KOPT-K1 (cell line): ENCODE measurements at regions not wholly inside any gene's neighbourhood (a gene's known extent, or its start where the extent isn't known, plus 50 kb on each side); places are given as distances from the start of the nearest gene placed in this dataset.
"Not testable (repeated sequence)": the region's sequence is repeated elsewhere in the genome, so short reads cannot be mapped to it uniquely, and the experiment has no call there.

Experiments used
- H3K27ac ChIP-seq: fragments of 200-600 bp; sonication (generic); 2 replicates; pipeline ENCODE4 v1.5.1; 2016; ENCODE audit warnings: antibody characterized with exemption, mild to moderate bottlenecking, low read depth, low read length; ENCODE audit not compliant: poor library complexity, severe bottlenecking
- H3K36me3 ChIP-seq: fragments of 200-600 bp; sonication (generic); 2 replicates; pipeline ENCODE4 v1.5.1; 2017; ENCODE audit warnings: antibody characterized with exemption, mild to moderate bottlenecking, low read length, moderate library complexity; ENCODE audit not compliant: insufficient read depth
- H3K9me3 ChIP-seq: fragments of 200-600 bp; sonication (generic); 2 replicates; pipeline ENCODE4 v1.5.1; 2017; ENCODE audit warnings: antibody characterized with exemption, low read length, mild to moderate bottlenecking; ENCODE audit not compliant: insufficient read depth, poor library complexity, severe bottlenecking

DNA sequence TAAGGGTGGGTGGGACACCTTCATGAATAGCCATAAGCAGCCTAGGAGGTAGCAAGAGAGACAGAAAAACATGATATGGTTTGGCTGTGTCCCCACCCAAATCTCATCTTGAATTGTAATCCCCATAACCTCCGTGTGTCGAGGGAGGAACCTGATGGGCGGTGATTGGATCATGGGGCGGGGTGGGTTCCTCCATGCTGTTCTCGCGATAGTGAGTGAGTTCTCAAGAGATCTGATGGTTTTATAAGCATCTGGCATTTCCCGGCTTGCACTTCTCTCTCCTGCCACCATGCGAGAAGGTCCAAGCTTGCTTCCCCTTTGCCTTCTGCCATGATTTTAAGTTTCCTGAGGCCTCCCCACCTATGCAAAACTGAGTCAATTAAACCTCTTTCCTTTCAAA is 259.1 kb upstream of the ERCC4 start:
- H3K9me3 ChIP-seq, result no peaks in the 10 kb centered on the region
- H3K36me3 ChIP-seq, result no peaks in the 10 kb centered on the region
- no peak overlapping the region for H3K27ac ChIP-seq

DNA sequence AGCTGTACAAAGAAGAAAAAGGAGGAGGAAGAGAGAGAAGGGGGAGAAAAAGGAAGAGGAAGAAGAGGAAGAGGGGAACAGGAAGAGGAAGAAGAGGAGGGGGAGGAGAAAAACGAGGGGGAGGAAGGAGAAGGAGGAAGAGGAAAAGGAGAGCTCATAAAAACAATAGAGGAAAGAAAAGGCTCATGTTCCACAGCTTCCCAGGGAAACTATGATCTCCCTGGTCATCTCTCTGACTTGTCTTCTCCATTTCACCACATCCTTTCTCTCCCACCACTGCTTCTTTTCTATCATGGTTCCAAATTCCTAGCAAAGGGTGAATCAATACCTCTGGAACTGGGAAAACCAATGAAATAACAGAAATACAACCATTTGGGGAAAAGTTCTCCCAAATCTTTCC is 254.1 kb upstream of the ERCC4 start:
- H3K9me3 ChIP-seq, result peaks cover 5% of the 10 kb centered on the region
- no peak overlapping the region for H3K27ac ChIP-seq
- H3K36me3 ChIP-seq, result no peaks in the 10 kb centered on the region

DNA sequence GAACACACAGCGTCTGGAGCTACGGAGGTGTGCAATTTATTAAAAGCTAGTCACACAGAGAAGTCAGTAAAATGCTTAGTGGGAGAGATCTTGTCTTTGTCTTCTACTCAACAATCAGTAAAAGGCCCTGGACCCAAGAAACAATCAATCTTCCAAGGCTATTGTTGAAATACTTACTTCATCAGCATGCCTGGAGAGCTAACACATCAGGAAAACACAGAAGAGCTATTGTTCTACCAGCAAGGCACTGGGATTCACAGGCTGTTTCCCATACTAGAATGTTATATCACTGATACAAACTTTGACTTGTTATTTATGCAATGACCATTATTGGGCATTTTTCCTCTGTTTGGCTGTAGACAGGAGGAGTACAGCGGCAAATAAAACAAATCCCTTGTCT is 247.8 kb upstream of the ERCC4 start:
- H3K27ac ChIP-seq, result no peak overlapping the region
- peaks cover 9% of the 10 kb centered on the region for H3K9me3 ChIP-seq
- no peaks in the 10 kb centered on the region for H3K36me3 ChIP-seq

DNA sequence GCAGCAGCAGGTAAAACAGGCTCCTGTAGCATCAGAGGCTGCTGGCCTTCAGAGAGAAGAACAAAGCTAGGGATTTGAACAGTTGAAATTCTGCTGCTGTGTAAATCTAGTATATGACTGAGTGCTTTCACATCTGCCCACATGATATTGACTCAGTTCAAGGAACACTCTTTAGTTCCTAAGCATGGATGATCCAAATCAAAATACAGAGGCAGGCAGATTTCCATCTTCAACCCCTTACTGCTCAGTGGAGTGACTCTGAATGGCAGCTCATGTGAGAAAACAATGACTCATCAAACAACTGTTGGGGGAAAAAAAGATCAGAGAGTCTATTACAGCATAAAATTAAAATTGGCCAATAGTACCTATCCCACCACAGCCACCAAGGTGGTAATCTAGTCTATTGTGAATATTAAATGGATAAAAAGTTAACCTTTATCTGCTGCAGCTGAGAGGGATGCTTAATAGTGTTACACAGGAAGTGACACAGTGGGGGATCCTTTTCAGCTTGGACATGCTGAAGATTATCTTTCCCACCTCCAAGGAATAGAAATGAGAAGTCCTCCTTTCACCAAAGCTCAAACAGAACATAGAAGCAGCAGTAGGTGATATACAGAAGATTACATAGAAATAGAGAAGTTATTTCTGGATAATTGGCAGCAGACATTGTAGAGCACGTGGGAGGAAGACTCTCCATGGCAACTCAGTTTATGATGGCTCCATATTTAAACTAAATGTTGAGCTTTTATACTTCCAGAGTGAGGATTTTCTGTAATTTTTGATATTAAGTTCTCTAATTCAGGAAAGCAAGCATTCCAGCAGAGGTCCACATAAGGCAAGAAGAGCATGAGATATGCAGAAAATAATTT is 239.7 kb upstream of the ERCC4 start:
- Histone ChIP-seq H3K27ac (no peak overlapping the region), H3K9me3 (no peaks in the 10 kb centered on the region), H3K36me3 (no peaks in the 10 kb centered on the region)

DNA sequence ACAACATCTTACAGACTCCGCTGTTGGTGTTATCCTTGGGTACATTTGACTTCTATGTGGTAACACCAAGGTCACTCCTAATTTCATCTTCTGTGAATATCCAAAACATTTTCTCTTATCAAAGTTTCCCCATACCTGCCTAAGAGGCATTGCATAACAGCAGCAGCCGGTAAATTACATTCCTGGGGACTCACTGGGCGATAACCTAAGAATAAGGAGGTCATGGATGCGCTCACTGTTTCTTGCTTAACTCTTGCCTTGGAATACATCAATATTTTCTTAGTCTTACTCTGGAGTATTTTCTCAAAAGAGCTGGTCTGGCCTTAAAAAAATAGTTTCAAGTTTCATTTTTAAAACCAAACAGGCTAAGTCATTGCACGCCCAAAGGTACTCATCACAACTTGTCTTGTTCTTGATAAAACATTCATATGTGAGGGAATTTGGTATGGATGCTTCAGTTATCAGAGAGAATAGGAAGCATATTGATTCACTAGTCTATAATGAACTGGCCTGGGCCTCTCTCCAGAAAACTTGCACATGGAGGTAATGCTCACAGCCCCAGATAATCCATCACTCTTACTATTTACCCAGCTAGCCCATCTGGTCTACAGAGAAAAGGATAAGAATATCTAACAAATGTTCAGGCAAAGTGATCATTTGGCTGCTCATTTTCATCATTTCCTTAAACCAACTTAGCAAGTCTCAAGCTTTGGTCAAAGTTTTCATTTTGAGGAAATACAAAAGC is 235.0 kb upstream of the ERCC4 start:
- Histone ChIP-seq H3K27ac (no peak overlapping the region), H3K9me3 (no peaks in the 10 kb centered on the region), H3K36me3 (no peaks in the 10 kb centered on the region)

DNA sequence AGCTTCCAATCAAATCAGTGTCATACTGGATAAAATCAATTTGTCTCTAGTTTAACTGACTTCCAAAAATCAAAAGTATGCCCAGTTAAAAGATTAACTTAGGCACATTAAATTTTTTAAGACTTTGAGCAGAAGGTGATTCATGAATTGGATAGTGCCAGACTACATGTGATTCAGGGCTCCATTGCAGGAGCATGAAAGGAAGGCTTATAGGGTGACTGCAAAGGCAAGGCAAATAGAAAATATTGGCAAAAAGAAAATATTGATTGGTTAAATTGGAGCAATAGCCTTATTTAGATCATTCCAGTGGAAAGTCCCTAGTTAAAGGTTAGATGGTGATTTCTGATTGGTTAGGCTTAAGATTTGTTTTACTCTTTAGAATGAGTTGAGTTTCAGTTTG is 223.9 kb upstream of the ERCC4 start:
- H3K27ac ChIP-seq, result no peak overlapping the region
- H3K9me3 ChIP-seq, result peaks cover 24% of the 10 kb centered on the region
- no peaks in the 10 kb centered on the region for H3K36me3 ChIP-seq

DNA sequence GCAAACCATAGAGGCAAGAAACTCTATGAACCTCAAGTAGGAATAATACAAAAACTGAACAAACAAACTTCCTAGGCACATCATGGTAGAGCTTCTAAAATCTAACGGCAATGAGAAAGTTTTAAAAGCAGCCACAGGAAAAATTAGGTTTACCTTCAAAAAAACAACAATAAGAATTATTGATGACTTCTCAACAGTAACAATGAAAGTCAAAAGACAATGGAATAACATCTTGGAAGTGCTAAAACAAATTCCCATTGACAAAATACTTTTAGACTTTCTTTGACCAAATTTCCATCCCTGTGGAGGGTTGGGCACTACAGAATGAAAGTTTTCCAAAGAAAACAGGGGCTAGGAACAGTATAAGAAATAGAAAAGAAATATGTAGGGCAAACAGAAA is 222.9 kb upstream of the ERCC4 start:
- Histone ChIP-seq H3K9me3 (peaks cover 23% of the 10 kb centered on the region), H3K36me3 (no peaks in the 10 kb centered on the region), H3K27ac (no peak overlapping the region)

DNA sequence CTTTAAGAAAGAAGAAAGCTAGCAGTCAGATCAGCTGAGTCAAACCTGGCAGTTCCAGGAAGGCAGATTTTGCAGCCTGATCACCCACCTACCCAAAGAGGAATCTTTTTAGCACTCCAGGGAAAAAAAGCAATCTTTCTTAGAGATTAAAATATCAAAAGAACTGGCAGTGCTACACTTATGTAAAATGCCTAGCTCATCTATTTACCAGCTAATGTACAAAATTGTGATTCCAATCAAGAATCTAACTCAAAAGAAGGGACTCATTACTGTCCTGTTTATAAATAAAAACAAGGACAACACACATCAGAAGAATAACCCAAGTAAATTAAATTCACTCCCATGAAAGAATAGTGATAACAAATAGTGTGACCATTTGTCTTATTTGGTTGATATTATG is 222.4 kb upstream of the ERCC4 start:
- H3K36me3 ChIP-seq, result no peaks in the 10 kb centered on the region
- H3K27ac ChIP-seq, result no peak overlapping the region
- peaks cover 17% of the 10 kb centered on the region for H3K9me3 ChIP-seq

DNA sequence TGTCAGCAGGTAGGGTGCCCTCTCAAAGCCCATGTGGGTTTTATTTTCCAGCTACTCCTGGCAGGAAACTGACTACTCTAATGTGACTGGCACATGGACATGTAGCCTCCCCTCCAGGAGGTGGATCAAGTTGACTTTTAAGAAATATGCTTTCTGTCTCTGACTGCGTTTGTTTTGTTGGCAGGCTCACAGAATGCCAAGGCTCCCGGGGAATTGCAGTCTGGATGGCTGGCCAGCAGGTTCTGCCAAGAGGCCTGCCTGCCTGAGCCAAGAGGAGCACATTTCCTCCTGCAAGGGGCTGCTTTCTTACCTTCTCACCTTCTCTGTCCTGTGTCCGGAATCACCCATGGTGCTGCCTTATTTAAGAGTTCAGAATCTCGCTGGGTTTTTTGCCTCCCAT is 217.3 kb upstream of the ERCC4 start:
- Histone ChIP-seq H3K27ac (no peak overlapping the region), H3K36me3 (no peaks in the 10 kb centered on the region), H3K9me3 (peaks cover under 1% of the 10 kb centered on the region)

DNA sequence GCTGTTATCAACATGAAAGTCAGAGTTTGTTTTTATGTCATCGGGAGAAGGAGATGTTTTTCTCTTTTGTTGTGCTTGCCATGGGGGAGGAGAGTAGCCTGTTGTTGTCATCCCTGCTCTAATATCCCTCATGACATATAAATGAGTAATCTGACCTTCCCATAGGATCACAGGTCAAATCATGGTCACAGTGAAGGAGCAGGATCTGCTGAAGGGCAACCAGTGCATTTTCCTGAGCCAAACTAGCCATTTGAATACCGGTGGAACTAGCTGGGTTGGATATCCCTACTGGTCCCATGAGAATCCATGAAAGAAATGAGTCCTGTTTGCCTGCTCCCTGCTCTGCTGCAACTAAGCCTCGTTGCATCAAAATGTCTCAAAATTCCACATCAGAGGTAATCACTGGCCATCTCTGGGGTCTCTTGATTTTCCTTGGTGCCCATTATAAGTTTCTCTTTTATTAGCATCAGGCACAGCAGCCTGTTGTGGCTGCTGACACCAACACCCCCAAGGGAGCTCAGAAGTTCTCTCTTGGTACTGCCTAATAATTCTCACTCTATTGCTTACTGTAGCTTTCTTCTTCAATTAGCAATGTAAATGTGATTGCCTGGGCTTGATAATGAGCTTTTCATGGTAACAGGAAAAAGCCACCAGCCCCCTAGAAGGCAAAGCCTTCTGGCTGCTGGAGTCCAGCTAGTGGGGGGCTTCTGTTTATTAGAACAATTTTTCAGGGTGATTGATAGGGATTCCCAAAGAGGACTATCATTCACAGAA is 211.4 kb upstream of the ERCC4 start:
- H3K27ac ChIP-seq, result no peak overlapping the region
- no peaks in the 10 kb centered on the region for H3K36me3 ChIP-seq
- H3K9me3 ChIP-seq, result no peaks in the 10 kb centered on the region

DNA sequence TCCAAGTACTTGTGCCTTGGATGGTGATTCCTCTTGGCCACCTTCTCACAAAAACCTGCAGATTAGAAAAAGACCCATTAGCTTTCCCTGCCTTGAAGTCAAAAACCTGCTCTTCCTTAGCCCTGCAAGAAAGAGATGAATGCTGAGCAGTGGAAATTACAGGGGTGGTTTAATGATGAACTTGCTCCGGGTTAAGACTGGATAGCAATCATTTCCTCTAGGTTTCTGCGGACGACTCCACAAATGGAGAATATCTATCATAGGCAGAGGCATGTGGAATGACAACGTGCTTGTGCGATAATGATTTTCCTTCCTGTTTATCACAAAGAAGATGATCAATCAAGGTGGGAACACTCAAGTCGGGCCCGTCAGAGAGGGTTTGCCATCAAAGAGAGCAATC is 201.2 kb upstream of the ERCC4 start:
- no peaks in the 10 kb centered on the region for H3K36me3 ChIP-seq
- H3K27ac ChIP-seq, result no peak overlapping the region
- H3K9me3 ChIP-seq, result no peaks in the 10 kb centered on the region

DNA sequence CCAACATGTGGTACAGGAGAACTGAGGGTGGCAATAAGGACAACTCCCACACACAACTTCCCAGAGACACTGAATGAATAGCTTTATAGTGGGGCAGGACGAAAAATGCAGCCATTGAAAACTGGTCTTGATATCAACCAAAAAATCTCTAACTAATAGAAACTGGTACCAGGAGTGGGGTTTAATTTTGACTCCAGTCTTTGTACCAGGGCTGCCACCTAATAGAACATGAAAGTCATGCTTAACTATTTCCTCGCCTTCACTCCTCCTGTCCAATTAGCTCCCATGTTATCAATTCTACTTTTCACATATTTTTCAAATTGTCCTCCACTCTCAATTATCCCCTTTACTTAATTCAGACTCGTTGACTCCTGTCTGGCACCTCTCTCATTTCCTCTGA is 192.0 kb upstream of the ERCC4 start:
- Histone ChIP-seq H3K36me3 (no peaks in the 10 kb centered on the region), H3K27ac (no peak overlapping the region)

DNA sequence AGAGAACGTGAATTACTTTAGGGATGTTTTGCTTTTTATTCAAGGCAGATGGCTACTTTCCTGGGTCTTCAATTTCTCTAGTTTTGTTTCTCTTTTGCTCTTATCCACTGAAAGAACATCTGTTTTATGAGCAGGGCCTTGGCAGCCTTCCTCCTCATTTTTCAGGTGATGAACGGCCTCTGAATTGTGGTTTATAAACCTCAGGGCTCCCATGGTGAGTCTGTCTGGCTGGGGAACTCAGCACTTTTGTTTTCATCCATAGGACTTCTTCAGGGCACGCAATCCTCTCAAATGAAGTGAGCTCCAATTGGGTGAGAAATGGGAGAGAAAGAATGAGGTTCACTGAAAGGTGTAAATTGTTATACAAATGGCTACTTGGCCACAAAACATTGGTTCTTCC is 186.4 kb upstream of the ERCC4 start:
- Histone ChIP-seq H3K27ac (no peak overlapping the region), H3K9me3 (no peaks in the 10 kb centered on the region)

More for the DNA sequence above, 192.0 kb upstream of the ERCC4 start:
- H3K9me3 ChIP-seq, result peaks cover 11% of the 10 kb centered on the region

DNA sequence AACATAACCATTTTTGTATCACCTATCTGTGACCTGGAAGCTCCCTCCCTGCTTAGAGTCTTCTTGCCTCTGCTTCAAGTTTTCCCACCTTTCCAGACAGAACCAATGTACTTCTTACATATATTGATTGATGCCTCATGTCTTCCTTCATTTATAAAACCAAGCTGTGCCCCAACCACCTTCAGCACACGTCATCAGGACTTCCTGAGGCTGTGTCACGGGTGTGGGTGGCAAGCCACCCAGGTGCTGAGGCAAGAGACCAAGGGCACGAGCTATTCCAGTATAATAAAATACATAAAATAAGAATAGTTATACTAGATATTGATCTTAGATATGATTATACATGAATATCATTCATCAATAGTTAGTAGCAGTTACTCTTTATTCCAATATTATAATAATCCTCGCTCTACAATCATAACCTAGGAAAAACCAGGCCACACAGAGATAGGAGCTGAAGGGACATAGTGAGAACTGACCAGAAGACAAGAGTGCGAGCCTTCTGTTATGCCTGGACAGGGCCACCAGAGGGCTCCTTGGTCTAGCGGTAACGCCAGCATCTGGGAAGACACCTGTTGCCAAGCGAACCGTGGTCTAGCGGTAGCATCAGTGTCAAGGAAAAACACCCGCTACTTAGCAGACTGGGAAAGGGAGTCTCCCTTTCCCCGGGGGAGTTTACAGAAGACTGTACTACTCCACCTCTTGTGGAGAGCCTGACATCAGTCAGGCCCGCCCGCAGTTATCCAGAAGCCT is 180.2 kb upstream of the ERCC4 start:
- H3K9me3 ChIP-seq, H3K36me3 ChIP-seq, H3K27ac ChIP-seq: not testable (repeated sequence)

More for the DNA sequence above, 186.4 kb upstream of the ERCC4 start:
- no peaks in the 10 kb centered on the region for H3K36me3 ChIP-seq

DNA sequence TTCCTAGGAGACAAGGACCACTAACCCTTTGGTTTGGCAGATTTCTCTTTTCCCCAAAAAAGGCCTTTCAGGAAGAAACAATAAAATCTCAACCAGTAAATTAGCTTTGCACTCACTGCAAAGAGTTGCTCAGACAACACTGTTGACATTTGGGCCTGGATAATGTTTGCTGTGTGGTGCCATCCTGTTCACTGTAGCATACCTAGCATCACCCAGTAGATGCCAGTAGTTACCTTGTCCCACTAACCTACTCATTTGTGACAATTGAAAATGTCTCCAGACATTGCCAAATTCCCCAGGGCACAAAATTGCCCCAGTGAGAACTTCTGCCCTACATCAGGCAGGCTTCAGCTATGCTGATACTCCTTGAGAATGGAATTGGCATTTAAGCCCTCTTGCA is 177.0 kb upstream of the ERCC4 start:
- H3K27ac ChIP-seq, result no peak overlapping the region
- H3K36me3 ChIP-seq, result no peaks in the 10 kb centered on the region
- no peaks in the 10 kb centered on the region for H3K9me3 ChIP-seq
